GM12872 (cell line): ENCODE measurements at regions not wholly inside any gene's neighbourhood (a gene's known extent, or its start where the extent isn't known, plus 50 kb on each side); places are given as distances from the start of the nearest gene placed in this dataset.

Experiments used
- TF ChIP-seq, protein P1 (sequence below): IDR thresholded peaks from 3 replicates; pipeline ENCODE4 v1.5.1; 2011; ENCODE audit warnings: low read depth, mild to moderate bottlenecking, low read length, moderate library complexity; ENCODE audit not compliant: insufficient read depth

DNA sequence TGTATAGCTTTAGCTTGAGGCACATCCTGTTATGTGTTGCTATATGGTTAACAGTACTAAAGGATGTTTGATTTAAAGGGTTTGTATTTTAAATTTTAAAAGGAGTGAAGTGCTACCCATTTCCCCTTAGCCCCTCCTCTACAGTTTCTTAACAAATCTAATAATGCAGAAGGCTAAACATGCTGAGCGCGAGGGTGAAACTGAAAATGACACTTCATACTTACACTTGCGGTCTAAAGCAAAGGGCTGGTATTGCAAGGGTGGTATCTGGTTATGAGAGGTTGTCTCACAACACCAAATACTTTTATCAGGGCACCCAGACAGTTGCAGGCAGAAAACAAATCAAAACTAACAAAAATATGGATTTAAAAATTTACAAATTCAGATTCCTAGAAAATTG is 172.3 kb downstream of the SIPA1L2 start:
- TF ChIP-seq, protein P1, sequence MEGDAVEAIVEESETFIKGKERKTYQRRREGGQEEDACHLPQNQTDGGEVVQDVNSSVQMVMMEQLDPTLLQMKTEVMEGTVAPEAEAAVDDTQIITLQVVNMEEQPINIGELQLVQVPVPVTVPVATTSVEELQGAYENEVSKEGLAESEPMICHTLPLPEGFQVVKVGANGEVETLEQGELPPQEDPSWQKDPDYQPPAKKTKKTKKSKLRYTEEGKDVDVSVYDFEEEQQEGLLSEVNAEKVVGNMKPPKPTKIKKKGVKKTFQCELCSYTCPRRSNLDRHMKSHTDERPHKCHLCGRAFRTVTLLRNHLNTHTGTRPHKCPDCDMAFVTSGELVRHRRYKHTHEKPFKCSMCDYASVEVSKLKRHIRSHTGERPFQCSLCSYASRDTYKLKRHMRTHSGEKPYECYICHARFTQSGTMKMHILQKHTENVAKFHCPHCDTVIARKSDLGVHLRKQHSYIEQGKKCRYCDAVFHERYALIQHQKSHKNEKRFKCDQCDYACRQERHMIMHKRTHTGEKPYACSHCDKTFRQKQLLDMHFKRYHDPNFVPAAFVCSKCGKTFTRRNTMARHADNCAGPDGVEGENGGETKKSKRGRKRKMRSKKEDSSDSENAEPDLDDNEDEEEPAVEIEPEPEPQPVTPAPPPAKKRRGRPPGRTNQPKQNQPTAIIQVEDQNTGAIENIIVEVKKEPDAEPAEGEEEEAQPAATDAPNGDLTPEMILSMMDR = no peak

DNA sequence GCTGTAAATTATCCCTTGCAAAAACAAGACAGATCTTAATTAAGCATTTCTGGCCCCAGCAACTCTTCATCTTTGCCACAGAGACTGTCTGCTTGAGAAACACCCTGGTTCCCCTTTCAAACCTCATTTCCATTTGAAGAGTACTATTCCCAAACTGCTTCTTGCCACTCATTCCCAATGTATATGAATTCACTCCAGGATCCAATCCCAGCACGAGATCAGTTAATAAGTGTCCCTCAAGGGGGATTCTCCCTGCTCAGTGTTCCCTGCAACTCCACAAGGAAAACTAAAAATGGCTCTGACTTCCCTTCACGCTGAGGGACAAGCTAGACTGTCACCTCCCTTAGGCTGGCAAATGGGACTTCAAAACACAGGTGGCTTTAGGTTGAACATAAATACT is 173.2 kb downstream of the SIPA1L2 start:
- TF ChIP-seq, protein P1 = no peak

DNA sequence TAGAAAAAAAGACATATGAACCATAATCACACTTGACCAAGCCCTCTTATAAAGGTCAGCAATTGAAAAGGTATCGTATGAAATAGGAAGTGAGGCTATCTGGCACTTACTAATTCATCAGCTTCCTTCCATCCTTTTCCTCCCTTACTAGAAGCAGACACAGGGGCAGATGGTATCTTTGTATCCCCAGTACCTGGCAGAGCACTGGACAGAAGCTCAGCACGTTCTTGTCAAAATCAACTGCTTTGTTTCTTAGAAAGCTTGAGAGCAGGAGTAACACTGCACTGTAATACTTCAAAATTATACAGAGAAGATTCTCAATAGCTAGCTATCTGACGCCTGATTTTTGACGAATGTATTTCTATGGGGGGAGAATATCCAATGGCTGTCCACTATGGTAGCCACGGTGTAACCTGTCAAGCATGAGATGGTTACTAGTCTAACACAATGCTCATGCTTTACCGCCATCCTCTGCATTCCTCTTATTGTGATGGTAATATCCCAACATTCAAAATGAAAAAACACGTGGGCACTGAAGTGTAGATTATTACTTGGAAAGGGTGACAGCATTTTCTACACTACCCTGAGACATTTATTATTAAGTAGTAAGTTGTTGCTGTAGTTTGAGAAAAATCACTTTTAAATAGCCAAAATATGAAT is 175.6 kb downstream of the SIPA1L2 start:
- TF ChIP-seq, protein P1 = no peak

DNA sequence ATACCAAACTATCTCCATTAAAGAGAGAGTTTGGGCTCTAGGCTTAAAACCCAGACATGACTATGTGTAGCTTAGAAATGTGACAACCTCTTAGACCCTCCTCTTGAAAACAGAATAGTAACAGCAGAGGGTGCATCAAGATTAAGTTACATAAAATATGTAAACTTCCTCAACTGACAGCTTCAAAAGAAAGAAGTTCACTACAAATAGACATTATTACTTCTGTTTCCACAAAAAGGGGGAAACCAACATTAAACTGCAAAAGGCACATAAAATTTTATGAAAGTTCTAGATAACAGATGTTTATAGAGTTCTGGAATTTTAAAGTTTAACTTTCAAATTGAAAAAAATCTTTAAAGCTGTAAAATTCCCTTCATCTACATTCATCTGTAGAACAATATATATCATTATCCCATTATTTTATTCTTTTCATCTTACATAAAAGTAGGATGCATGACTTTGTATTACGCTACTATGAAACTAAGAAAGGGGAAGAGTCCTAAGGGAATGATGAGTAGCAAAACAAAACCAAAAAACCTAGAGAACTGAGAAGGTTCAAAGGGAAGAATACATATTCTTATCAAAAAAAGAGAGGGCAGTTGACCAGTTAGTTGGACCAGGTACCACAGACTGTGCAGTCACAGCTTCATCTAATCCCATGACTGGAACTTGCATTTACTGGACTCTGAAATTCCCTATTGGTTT is 177.0 kb downstream of the SIPA1L2 start:
- TF ChIP-seq, protein P1 = no peak

DNA sequence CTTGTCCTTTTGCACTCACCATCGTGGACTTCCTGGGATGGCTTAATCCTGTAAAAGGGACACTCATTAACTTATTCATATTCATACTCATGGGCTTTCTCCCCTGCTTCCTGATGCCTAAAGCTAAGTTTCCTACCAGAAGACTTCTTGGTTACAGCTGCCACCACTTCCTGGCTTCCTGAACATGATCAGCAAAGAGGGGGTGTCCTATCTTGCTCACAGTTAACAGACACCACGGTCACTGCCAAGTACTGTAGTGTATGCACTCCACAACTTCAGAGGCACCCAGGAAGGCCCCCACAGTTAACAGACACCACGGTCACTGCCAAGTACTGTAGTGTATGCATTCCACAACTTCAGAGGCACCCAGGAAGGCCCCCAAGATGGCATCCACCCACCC is 177.8 kb downstream of the SIPA1L2 start:
- TF ChIP-seq, protein P1 = no peak

DNA sequence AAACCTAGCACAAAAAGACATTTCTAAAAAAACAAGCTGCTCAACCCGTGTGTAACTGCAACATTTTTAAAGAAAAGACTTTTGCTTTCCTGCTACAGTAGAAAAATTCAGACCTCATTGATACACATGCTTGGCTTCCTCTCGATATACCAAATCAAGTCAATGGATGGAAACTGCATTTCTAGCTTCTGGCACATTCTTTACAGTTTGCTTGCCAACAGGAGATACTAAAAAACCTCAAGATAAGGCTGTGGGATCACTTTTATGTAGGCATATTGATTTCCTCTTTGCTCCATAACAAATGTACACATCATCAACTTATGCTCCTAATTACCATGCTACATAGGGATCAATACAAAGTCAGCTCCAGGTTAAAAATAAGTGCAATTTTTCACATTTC is 178.4 kb downstream of the SIPA1L2 start:
- TF ChIP-seq, protein P1 = no peak

DNA sequence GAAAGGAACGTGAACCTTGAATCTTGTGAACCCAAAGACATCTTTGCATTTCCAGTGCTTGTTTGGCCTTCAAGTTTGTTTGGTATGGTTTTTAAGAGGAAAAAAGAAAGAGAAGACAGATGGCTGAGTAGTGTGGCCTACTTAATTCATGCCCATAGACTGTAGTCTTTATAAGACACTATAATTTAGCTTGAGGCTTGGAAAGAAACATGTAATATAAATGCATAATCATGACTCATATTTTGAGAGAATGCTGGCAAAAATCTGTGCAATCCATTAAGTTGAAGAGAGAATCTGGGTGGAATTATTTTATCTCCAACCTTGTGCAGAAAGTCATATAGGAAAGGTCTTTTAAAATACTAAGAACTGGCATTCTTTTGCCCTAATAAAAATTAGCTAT is 179.3 kb downstream of the SIPA1L2 start:
- TF ChIP-seq, protein P1 = no peak
